SK-N-SH (cell line): ENCODE measurements at regions not wholly inside any gene's neighbourhood (a gene's known extent, or its start where the extent isn't known, plus 50 kb on each side); places are given as distances from the start of the nearest gene placed in this dataset.

Experiments
- CTCF ChIA-PET: fragments of 300-600, 350-600 bp; formaldehyde crosslinking; extraction: SDS; loops from one replicate; lab custom pipeline; 2021; lab: Yijun Ruan, JAX
- POLR2A ChIA-PET: fragments of 350-600 bp; sonication (Branson Sonifier 250); formaldehyde crosslinking; extraction: SDS; loops from one replicate; lab custom pipeline; 2020; ENCODE audit warnings: antibody characterized with exemption, inconsistent platforms; lab: Yijun Ruan, JAX
- DNase-seq: peaks from one replicate; pipeline ENCODE4 v3.0.0; 2012
- H2AFZ ChIP-seq: fragments of 200-600 bp; sonication (generic); 2 replicates; pipeline ENCODE4 v1.8.1; 2016; ENCODE audit warnings: antibody characterized with exemption, mild to moderate bottlenecking, low read depth
- H3F3A ChIP-seq: fragments of 200-600 bp; sonication (generic); replicated peaks from 2 replicates; pipeline ENCODE3; 2016; ENCODE audit warnings: antibody characterized with exemption, mild to moderate bottlenecking; ENCODE audit not compliant: insufficient read depth
- H3K27ac ChIP-seq, 2 experiments: fragments of 200-500 bp in 1 of 2; fragments of 200-600 bp in 1 of 2; sonication (Bioruptor generic) in 1 of 2; sonication (generic), shearing (Covaris generic) in 1 of 2; 2 replicates each; pipeline versions ENCODE4 v1.5.1 to v1.6.1; 2014 to 2016; ENCODE audit warnings: low read depth in 2 of 2, inconsistent platforms in 1 of 2, low read length in 1 of 2, mild to moderate bottlenecking in 1 of 2, mixed read lengths in 1 of 2
- H3K27me3 ChIP-seq: fragments of 200-600 bp; sonication (generic), shearing (Covaris generic); 2 replicates; pipeline ENCODE4 v1.6.1; 2016; ENCODE audit warnings: mixed run types; ENCODE audit not compliant: insufficient read depth
- H3K36me3 ChIP-seq, 2 experiments: fragments of 200-500 bp in 1 of 2; fragments of 200-600 bp in 1 of 2; sonication (Bioruptor generic) in 1 of 2; sonication (generic) in 1 of 2; replicated peaks in 1 of 2; 2 replicates each; pipeline versions ENCODE3 to v1.5.1; 2014 to 2016; ENCODE audit warnings: low read length in 1 of 2, mild to moderate bottlenecking in 1 of 2; ENCODE audit not compliant: insufficient read depth in 2 of 2, control insufficient read depth in 1 of 2
- H3K4me1 ChIP-seq, 2 experiments: fragments of 200-500 bp in 1 of 2; fragments of 200-600 bp in 1 of 2; sonication (Bioruptor generic) in 1 of 2; sonication (generic), shearing (Covaris generic) in 1 of 2; 2 replicates each; pipeline versions ENCODE4 v1.5.1 to v1.6.1; 2014 to 2016; ENCODE audit warnings: low read depth in 1 of 2, low read length in 1 of 2, mixed run types in 1 of 2; ENCODE audit not compliant: insufficient read depth in 2 of 2, control insufficient read depth in 1 of 2
- H3K4me2 ChIP-seq: fragments of 200-600 bp; sonication (generic), shearing (Covaris generic); 2 replicates; pipeline ENCODE4 v1.6.1; 2017; ENCODE audit warnings: mixed run types
- H3K4me3 ChIP-seq, 2 experiments: fragments of 200-500 bp in 1 of 2; fragments of 200-600 bp in 1 of 2; sonication (Bioruptor generic) in 1 of 2; sonication (generic), shearing (Covaris generic) in 1 of 2; 2 replicates each; pipeline versions ENCODE4 v1.5.1 to v1.8.1; 2014 to 2016; ENCODE audit warnings: low read depth in 2 of 2, inconsistent platforms in 1 of 2, low read length in 1 of 2, mild to moderate bottlenecking in 1 of 2, mixed read lengths in 1 of 2, moderate library complexity in 1 of 2
- H3K79me2 ChIP-seq: fragments of 200-600 bp; sonication (generic); 2 replicates; pipeline ENCODE4 v1.8.1; 2017; ENCODE audit warnings: mild to moderate bottlenecking; ENCODE audit not compliant: insufficient read depth
- H3K9ac ChIP-seq: fragments of 200-600 bp; sonication (generic); 2 replicates; pipeline ENCODE4 v1.6.1; 2017; ENCODE audit warnings: mixed run types
- H3K9me2 ChIP-seq: fragments of 200-600 bp; sonication (generic); 2 replicates; pipeline ENCODE4 v1.6.1; 2017; ENCODE audit warnings: mixed run types
- H3K9me3 ChIP-seq: fragments of 200-600 bp; sonication (generic); 2 replicates; pipeline ENCODE4 v1.6.1; 2017; ENCODE audit warnings: mixed run types, mild to moderate bottlenecking, moderate library complexity
- H4K20me1 ChIP-seq: fragments of 200-600 bp; sonication (generic); 2 replicates; pipeline ENCODE4 v1.6.1; 2017; ENCODE audit warnings: mild to moderate bottlenecking, mixed run types; ENCODE audit not compliant: insufficient read depth
- CHD2 ChIP-seq: fragments of 150-350 bp; IDR thresholded peaks from 2 replicates; pipeline ENCODE4 v1.6.1; 2018; ENCODE audit warnings: low read length; ENCODE audit not compliant: partially characterized antibody
- EP300 ChIP-seq, 2 experiments: IDR thresholded peaks; 2 replicates each; pipeline versions ENCODE4 v1.4.0 to v1.6.1; 2012; ENCODE audit warnings: borderline replicate concordance in 1 of 2, low read depth in 1 of 2, low read length in 1 of 2
- FOXJ3 ChIP-seq: sonication (generic); formaldehyde crosslinking; IDR thresholded peaks from 2 replicates; pipeline ENCODE4 v1.5.1; 2020; ENCODE audit warnings: mild to moderate bottlenecking, missing genetic modification reagents
- FOXM1 ChIP-seq: IDR thresholded peaks from 2 replicates; pipeline ENCODE4 v1.4.0; 2012; ENCODE audit warnings: low read depth, mild to moderate bottlenecking
- GABPA ChIP-seq: IDR thresholded peaks from 2 replicates; pipeline ENCODE4 v1.4.0; 2012; ENCODE audit warnings: low read depth, mild to moderate bottlenecking
- JUND ChIP-seq: IDR thresholded peaks from 2 replicates; pipeline ENCODE4 v1.4.0; 2012
- MAX ChIP-seq: IDR thresholded peaks from 2 replicates; pipeline ENCODE4 v1.4.0; 2012; ENCODE audit warnings: low read depth
- MEF2A ChIP-seq: IDR thresholded peaks from 2 replicates; pipeline ENCODE4 v1.4.0; 2012; ENCODE audit warnings: low read depth, borderline replicate concordance
- MXI1 ChIP-seq: IDR thresholded peaks from 2 replicates; pipeline ENCODE4 v1.6.1; 2012; ENCODE audit warnings: mild to moderate bottlenecking, low read depth, low read length, improper control_type of control experiment
- RAD21 ChIP-seq: IDR thresholded peaks from 2 replicates; pipeline ENCODE4 v1.6.1; 2012; ENCODE audit warnings: mild to moderate bottlenecking, low read length
- RCOR1 ChIP-seq: fragments of 150-350 bp; IDR thresholded peaks from 2 replicates; pipeline ENCODE4 v1.6.1; 2017; ENCODE audit warnings: antibody characterized with exemption, low read length
- RFX5 ChIP-seq: IDR thresholded peaks from 2 replicates; pipeline ENCODE4 v1.6.1; 2012; ENCODE audit warnings: mild to moderate bottlenecking, improper control_type of control experiment, low read length
- RXRA ChIP-seq: IDR thresholded peaks from 2 replicates; pipeline ENCODE4 v1.4.0; 2012; ENCODE audit warnings: low read depth, mild to moderate bottlenecking, borderline replicate concordance
- SIN3A ChIP-seq: IDR thresholded peaks from 2 replicates; pipeline ENCODE4 v1.6.1; 2012; ENCODE audit warnings: low read depth, mild to moderate bottlenecking, low read length, moderate library complexity, borderline replicate concordance
- SMC3 ChIP-seq: IDR thresholded peaks from 2 replicates; pipeline ENCODE4 v1.6.1; 2012; ENCODE audit warnings: low read depth, low read length, improper control_type of control experiment
- USF2 ChIP-seq: fragments of 150-350 bp; IDR thresholded peaks from 2 replicates; pipeline ENCODE4 v1.6.1; 2017; ENCODE audit warnings: antibody characterized with exemption, low read length, low read depth, borderline replicate concordance
- WGBS: methylation state at CpG from one replicate; pipeline ENCODE4 v1.1.6; 2017; ENCODE audit warnings: low lambda C conversion rate; 5-methylcytosine and 5-hydroxymethylcytosine counted together
- TF ChIP-seq, protein P1 (sequence below): IDR thresholded peaks from 2 replicates; pipeline ENCODE4 v1.6.1; 2012; ENCODE audit warnings: mild to moderate bottlenecking, low read depth, low read length, moderate library complexity
- TF ChIP-seq, protein P2 (sequence below): fragments of 150-350 bp; IDR thresholded peaks from 2 replicates; pipeline ENCODE4 v1.6.1; 2016; ENCODE audit warnings: mild to moderate bottlenecking, low read depth, low read length
- TF ChIP-seq, protein P3 (sequence below): IDR thresholded peaks from 2 replicates; pipeline ENCODE4 v1.4.0; 2012; ENCODE audit warnings: low read depth, borderline replicate concordance

GRCh38 chr7:108911016-108911415, 341.3 kb downstream of the DNAJB9 start:
- Histone ChIP-seq H3F3A (no peaks in the 10 kb centered on the region), H3K9me3 (0 out of 2 replicates have a peak, but pooled peaks cover 3% of the 10 kb centered on the region), H2AFZ (no peak overlapping the region), H3K79me2 (no peaks in the 10 kb centered on the region), H3K36me3 (no peaks in the 10 kb centered on the region), H3K9ac (no peak overlapping the region), H3K4me2 (no peak overlapping the region), H3K4me3 (no peak overlapping the region), H4K20me1 (no peaks in the 10 kb centered on the region), H3K9me2 (no peaks in the 10 kb centered on the region), H3K4me1 (no peaks in the 10 kb centered on the region), H3K27ac (no peak overlapping the region), H3K27me3 (no peaks in the 10 kb centered on the region)
- no peak for DNase-seq
- ChIA-PET POLR2A (no interaction called here), CTCF (interaction anchor here (0.7 kb wide), 1 partner anchor 14 kb away, joined by 3 read pairs; no protein-coding TSS in a partner anchor)
- TF ChIP-seq JUND = no peak
- no peak for TF ChIP-seq RXRA
- TF ChIP-seq, protein P1, sequence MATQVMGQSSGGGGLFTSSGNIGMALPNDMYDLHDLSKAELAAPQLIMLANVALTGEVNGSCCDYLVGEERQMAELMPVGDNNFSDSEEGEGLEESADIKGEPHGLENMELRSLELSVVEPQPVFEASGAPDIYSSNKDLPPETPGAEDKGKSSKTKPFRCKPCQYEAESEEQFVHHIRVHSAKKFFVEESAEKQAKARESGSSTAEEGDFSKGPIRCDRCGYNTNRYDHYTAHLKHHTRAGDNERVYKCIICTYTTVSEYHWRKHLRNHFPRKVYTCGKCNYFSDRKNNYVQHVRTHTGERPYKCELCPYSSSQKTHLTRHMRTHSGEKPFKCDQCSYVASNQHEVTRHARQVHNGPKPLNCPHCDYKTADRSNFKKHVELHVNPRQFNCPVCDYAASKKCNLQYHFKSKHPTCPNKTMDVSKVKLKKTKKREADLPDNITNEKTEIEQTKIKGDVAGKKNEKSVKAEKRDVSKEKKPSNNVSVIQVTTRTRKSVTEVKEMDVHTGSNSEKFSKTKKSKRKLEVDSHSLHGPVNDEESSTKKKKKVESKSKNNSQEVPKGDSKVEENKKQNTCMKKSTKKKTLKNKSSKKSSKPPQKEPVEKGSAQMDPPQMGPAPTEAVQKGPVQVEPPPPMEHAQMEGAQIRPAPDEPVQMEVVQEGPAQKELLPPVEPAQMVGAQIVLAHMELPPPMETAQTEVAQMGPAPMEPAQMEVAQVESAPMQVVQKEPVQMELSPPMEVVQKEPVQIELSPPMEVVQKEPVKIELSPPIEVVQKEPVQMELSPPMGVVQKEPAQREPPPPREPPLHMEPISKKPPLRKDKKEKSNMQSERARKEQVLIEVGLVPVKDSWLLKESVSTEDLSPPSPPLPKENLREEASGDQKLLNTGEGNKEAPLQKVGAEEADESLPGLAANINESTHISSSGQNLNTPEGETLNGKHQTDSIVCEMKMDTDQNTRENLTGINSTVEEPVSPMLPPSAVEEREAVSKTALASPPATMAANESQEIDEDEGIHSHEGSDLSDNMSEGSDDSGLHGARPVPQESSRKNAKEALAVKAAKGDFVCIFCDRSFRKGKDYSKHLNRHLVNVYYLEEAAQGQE = no peak
- no peak for TF ChIP-seq FOXJ3
- TF ChIP-seq CHD2 = no peak
- TF ChIP-seq USF2 = no peak
- TF ChIP-seq MXI1 = no peak
- WGBS = 68% methylated on average over 1 of the region's 1 CpG

DNA sequence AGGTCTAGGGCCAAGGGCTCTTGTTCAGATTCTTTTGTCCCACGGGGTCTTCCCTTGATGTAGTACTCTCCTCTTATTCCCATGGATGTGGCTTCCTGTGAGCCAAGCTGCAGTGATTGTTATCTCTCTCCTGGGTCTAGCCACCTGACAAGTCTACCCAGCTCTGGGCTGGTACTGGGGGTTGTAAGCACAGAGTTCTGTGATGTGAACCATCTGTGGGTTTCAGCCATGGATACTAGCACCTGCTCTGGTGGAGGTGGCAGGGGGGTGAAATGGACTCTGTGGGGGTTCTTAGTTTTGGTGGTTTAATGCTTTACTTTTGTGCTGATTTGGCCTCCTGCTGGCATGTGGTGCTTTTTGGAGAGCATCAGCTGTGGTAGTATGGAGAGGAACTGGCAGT, 350.8 kb downstream of the DNAJB9 start:
- WGBS = 0% methylated on average over 1 of the region's 1 CpG
- Histone ChIP-seq H3K27me3 (no peaks in the 10 kb centered on the region), H3K27ac (no peak overlapping the region), H3K9me3 (peaks cover 6% of the 10 kb centered on the region; the same call in 1 of the 2 replicates), H3K4me2 (no peak overlapping the region), H4K20me1 (no peaks in the 10 kb centered on the region), H3K79me2 (no peaks in the 10 kb centered on the region), H3K4me3 (no peak overlapping the region), H2AFZ (no peak overlapping the region), H3F3A (no peaks in the 10 kb centered on the region), H3K9ac (no peak overlapping the region), H3K4me1 (no peaks in the 10 kb centered on the region), H3K9me2 (no peaks in the 10 kb centered on the region), H3K36me3 (no peaks in the 10 kb centered on the region)
- POLR2A ChIA-PET = no interaction called here
- no peak for DNase-seq
- TF ChIP-seq, protein P2, sequence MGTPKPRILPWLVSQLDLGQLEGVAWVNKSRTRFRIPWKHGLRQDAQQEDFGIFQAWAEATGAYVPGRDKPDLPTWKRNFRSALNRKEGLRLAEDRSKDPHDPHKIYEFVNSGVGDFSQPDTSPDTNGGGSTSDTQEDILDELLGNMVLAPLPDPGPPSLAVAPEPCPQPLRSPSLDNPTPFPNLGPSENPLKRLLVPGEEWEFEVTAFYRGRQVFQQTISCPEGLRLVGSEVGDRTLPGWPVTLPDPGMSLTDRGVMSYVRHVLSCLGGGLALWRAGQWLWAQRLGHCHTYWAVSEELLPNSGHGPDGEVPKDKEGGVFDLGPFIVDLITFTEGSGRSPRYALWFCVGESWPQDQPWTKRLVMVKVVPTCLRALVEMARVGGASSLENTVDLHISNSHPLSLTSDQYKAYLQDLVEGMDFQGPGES = no peak
- TF ChIP-seq JUND (no peak), FOXM1 (no peak), RFX5 (no peak), RAD21 (no peak), SMC3 (no peak), MEF2A (no peak), RCOR1 (no peak), FOXJ3 (no peak), MAX (no peak), USF2 (no peak), GABPA (no peak), EP300 (IDR thresholded peaks at IDR 0.05; ENCODE audit: borderline replicate concordance in 1 of 2, low read depth in 1 of 2, low read length in 1 of 2) (no peak), SIN3A (no peak)
- TF ChIP-seq, protein P3, sequence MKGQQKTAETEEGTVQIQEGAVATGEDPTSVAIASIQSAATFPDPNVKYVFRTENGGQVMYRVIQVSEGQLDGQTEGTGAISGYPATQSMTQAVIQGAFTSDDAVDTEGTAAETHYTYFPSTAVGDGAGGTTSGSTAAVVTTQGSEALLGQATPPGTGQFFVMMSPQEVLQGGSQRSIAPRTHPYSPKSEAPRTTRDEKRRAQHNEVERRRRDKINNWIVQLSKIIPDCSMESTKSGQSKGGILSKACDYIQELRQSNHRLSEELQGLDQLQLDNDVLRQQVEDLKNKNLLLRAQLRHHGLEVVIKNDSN = no peak
- CTCF ChIA-PET = no interaction called here
